Esophagus muscularis mucosa (tissue), 4 donors: ENCODE measurements at regions not wholly inside any gene's neighbourhood (a gene's known extent, or its start where the extent isn't known, plus 50 kb on each side); places are given as distances from the start of the nearest gene placed in this dataset.

Experiments used
- CTCF ChIP-seq, 3 experiments: fragments of 200-600 bp in 2 of 3; fragments of 450-650 bp in 1 of 3; sonication (generic) in 2 of 3; IDR thresholded peaks; one replicate each; pipeline ENCODE4 v1.5.1; 2017 to 2019; ENCODE audit warnings: antibody characterized with exemption in 3 of 3, mild to moderate bottlenecking in 2 of 3, moderate library complexity in 1 of 3
- EP300 ChIP-seq: sonication (generic); formaldehyde crosslinking; IDR thresholded peaks from one replicate; pipeline ENCODE4 v1.6.1; 2017; ENCODE audit warnings: antibody characterized with exemption
- POLR2A ChIP-seq: fragments of 450-650 bp; IDR thresholded peaks from one replicate; pipeline ENCODE4 v1.6.1; 2017; ENCODE audit warnings: antibody characterized with exemption, moderate library complexity, mild to moderate bottlenecking, low read depth

DNA sequence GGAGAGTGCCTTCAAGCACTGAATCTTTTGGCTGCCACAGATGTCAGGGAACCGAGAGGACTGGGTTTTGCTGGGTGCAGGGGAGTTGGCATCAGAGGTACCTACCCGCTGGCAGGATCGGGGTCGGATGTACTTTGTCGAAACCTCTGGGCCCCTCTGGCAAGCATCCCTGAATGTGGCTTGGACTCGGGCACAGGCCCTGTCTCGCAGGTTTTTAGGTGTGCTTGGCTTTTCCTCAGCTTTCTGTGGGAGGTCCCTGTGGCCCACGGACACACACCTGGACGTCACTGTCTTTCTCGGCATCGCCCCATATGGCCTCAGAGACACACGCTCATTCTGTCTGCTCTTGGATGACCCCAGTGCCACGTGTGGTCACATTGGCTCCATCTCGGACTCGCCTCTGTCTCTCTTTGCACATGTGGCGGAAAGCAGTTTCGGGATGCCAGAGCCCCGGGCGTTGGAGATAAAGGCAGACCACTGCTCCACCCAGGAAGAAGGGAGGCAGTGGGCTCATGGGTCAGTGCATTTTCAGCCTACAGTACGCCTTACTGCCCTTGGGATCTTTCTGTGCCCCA, 769.6 kb upstream of the ALG10B start:
- no peak for TF ChIP-seq CTCF (IDR thresholded peaks at IDR 0.05)
- no peak for TF ChIP-seq POLR2A
- TF ChIP-seq EP300 = no peak
